Hindlimb muscle (tissue), 1 donor: ENCODE measurements at regions not wholly inside any gene's neighbourhood (a gene's known extent, or its start where the extent isn't known, plus 50 kb on each side); places are given as distances from the start of the nearest gene placed in this dataset.
A peak's percentile ranks its signal among the peaks of the same experiment; 100 is the strongest.

ENCODE experiments used
- DNase-seq: peaks from one replicate; pipeline ENCODE4 v3.0.0-alpha.2; 2013

DNA sequence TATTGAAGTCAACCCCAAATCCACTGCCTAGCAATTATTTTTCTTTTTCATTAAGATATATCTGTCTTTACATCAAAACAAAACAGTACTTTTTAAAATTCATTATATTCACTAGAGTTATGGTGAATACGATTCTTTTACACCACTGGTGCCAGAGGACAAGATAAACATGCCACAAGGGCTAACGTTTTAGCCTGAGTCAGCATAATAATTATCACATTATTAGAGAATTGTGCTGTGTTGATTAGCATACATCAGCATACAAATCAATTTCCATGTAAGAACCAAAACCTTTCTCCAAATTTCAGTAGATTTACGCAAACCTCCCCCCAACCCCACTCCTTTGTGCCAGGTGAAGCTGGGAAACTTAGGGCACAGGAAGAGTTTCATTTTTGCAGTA lies 131.1 kb upstream of the TMEM106B start:
- DNase-seq: no peak

- no peak for DNase-seq
Observed at GRCh38 chr7:12085516-12085915, 125.6 kb upstream of the TMEM106B start.

DNA sequence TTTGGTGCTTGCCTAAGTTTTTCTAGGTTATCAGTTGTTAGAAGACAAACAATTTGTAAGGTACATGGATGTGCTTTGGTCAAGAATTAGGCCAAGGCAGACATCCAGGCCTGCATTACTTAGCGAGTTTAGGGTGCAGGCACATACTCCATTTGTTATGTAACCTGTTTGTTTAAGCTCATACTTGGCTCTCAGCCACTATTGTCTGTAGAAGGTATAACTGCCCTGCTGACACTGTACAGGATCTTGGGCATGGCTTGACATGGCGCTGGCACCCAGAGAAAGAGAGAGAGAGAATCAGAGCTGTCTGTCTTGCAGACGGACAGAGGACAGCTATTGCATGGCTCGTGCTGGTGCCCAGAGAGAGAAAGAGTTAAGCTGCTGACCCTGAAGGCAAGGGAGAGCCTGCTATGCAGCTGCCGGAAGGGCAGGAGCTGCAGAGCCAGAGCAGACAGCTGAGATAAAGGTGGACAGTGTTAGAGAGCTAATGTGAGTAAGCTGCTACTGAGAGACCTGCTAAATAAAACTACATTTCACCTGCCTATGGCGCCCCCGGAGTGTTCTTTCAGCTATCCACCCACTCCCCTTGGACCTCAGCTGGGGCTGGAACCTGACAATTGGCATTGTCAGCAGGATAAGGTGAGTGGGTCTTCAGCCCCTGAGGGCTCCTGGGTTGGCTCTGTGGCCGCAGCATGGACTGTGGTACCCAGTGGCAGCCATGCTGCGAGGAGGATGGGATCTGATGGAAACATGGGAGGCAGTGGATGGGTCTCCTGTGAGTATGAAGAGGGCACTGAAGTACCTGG lies 120.9 kb upstream of the TMEM106B start:
- DNase-seq: no peak

DNA sequence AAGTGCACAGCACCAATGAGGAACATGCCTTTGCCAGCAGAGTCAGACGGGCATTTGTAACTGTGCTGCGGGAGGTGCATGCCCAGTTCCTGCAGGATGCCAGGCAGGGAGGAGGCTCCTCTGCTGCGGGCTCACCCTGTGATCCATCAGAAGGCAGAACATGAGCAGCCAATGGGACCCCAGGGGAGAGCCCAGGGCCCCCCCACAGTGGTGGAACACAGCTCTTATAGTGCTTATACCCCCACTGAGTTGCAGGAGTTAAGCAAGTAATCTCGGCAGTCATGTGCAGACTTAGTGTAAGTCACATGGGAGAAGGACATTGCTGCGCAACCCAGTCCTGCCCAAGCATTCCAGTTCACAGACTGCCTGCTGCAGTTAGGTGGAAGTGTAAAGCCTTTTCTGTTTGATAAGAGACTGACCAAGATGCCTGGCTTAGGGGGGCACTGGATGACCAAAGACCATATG lies 120.3 kb upstream of the TMEM106B start:
- DNase-seq: no peak

- no peak for DNase-seq
Observed at GRCh38 chr7:12091231-12091630, 119.9 kb upstream of the TMEM106B start.

DNA sequence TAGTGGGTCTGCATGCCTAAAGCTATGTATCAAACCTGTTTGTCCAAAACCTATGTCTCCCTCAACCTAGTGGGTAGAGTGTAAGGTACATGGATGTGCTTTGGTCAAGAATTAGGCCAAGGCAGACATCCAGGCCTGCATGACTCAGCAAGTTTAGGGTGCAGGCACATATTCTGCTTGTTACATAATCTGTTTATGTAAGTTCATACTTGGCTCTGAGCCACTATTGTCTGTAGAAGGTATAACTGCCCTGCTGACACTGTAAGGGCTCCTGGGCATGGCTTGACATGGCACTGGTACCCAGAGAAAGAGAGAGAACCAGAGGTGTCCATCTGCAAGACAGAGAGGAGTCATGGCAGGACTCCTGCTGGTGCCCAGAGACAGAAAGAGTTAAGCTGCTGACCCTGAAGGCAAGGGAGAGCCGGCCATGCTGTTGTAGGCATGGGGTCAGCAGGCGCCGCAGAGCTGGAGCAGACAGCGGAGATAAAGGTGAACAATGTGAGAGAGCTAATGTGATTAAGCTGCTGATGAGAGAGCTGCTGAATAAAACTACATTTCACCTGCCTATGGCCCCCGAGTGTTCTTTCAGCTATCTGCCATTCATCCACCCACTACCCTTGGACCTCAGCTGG lies 118.5 kb upstream of the TMEM106B start:
- no peak for DNase-seq

DNA sequence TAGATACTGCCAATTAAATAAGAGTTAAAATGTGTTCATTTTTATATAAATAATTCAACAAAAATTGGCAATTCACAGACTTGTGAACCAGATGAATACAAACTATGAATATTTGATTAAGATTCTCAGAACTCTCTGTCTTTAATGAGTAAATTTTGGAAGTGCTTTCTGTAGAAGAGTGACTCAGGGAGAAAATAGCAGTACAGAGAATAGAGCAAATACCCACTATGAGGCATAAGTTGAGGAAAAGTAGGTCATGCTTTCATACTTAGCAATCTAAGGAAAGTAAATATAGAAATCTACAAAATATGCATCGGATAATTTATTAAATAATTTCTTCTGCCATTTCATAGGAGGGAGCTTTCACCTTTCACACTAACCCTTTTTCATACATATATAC lies 117.7 kb upstream of the TMEM106B start:
- no peak for DNase-seq

DNA sequence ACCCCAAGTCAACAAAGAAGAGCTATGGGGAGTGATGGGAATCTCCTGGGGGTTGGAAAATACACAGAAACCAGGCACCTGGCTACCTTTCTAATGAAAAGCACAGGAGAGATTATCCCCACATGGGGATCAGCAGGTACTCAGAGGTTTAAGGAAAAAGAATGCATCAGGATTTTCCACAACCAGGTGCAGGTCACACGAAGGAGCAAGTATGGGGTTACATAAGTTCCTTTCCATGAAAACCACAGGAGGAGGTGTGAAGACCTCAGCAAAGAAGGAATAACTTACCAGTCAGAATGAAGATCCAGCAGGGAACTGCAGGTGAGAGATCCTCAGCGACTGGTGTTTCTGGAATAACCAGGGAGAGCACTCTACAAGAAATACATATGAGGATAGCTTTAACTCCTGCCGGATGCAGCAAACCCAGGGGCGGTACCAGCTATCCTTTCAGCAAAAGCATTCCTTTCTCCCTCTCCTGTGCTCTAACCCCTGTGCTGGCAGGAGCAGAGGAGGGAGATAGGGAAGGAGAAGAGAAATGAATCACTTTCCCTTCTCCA lies 116.7 kb upstream of the TMEM106B start:
- DNase-seq: no peak

DNA sequence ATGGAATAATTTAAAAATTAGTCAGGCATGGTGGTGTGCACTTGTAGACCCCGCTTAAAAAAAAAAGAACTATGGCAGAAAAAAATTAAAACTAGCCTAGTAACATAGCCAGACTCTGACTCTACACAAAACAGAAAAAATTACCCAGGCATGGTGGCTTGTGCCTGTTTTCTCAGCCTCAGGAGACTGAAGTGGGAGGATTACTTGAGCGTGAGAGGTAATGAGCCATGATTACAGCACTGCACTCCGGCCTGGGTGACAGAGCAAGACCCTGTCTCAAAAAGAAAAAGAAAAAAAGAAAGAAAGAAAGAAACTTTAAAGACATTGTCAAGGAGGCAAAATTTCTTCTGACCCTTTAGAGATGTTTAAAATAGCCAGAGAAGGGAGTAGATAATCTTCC lies 109.0 kb upstream of the TMEM106B start:
- no peak for DNase-seq

- no peak for DNase-seq
Observed at GRCh38 chr7:12102527-12102926, 108.6 kb upstream of the TMEM106B start.

DNA sequence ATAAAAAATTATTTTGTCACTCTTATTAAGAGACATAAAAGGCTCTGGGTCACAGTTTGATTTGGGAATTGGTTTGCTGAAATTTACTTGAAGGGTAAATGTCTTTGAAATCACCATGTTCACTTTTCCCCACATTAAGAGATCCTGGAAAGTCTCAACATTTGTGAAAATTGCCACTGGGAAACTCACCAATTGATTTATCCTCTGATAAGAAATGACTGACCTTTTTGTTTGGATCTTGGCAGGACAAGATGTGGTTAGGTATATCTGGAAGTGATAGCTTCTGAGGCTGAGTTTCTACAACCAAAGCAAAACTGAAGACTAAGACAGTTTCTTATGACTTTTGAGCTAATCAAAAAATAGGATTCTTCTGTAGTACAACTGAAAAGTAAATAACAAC lies 107.1 kb upstream of the TMEM106B start:
- no peak for DNase-seq

GRCh38 chr7:12107381-12107780 lies 103.7 kb upstream of the TMEM106B start:
- DNase-seq: no peak

- no peak for DNase-seq
Observed at GRCh38 chr7:12107841-12108254, 103.2 kb upstream of the TMEM106B start.

GRCh38 chr7:12110425-12110824 lies 100.7 kb upstream of the TMEM106B start:
- DNase-seq: no peak

- DNase-seq: peak; percentile 12
Observed at GRCh38 chr7:12111422-12112405, 99.4 kb upstream of the TMEM106B start.

DNA sequence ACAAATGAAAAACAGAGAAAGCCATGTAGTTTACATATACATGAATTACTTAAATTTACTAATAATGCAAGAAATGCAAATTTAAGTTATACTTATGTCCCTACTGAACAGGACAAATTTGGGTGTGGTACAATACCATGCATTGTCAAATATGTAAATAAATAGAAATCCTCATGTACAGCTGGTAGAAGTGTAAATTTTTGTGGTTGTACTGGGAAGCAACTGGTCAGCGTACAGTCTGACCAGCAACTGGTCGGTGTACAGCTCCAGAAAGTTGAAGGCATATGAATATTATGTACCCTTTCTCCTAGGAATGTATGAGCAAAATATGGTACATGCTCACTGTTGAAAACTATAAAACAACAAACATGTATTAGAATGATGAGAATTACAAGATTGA lies 93.9 kb upstream of the TMEM106B start:
- no peak for DNase-seq

DNA sequence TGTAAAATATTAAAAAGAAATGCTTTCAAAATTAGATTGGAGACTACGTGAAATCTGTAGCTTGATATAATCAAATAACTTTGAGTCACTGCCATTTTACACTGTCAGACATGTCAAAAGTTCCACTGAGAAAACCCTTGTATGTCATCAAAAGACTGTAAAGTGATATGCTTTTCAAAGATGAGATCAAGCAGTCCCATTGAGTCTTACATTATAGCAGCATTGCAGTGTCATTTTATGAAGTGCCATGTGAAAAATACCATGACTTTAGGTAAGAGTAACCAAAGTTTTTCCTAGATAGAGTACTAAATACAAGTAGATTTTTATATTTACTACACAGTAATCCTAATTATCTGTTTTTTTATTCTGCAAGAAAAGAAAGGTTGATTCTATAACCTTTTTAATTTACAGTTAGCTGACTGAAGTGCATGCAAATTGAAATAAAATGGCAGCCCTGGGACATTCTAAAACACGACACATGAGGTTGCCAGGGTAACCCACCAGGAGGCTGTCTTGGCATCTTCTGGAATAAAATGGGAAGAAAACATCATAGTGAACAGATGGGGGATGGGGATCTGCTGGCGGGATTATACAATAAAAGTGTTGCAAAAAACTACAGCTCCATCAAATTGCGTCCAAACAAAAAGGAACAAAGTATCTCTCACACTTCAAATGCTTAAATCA lies 91.3 kb upstream of the TMEM106B start:
- DNase-seq: peak; percentile 11

- DNase-seq: no peak
Observed at GRCh38 chr7:12120632-12121031, 90.5 kb upstream of the TMEM106B start.

DNA sequence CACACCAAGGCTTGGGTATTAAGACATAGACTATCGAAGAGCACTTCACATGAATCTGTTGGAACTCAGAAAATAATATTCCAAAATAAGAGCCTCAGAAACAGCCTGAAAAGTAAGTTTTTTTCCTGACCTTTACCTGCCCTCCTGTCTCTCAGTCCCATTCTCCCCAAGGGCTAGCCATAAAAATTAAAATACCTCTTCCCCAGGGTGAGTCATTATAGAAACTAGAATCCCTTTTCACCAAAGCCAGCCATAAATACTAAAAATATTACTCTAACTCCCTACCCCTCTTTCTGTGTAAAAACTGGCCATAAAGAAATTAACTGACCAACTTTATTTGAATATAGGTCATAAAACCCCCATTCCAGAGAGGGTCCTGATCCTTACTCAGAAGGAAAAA lies 87.9 kb upstream of the TMEM106B start:
- no peak for DNase-seq

DNA sequence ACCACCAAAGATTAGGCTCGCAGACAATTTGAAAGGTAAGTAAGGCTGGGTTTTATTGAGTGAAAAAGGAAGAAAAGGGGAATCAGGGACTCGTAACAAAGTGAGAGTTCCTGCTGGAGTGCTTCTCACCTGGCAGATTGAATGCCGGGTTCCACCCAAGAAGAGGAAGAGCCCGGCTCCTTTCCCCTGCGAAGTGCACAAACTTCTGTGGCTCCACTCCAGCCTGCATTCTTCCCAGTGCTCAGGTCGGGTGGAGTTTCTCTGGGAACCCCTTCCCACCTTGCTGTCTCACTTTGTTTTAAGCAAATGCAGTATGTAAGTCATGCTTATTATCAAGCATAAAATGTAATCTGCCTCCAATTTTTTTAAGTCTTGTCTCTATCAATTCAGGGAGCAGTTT lies 87.1 kb upstream of the TMEM106B start:
- no peak for DNase-seq

- DNase-seq: no peak
Observed at GRCh38 chr7:12127455-12127854, 83.6 kb upstream of the TMEM106B start.

DNA sequence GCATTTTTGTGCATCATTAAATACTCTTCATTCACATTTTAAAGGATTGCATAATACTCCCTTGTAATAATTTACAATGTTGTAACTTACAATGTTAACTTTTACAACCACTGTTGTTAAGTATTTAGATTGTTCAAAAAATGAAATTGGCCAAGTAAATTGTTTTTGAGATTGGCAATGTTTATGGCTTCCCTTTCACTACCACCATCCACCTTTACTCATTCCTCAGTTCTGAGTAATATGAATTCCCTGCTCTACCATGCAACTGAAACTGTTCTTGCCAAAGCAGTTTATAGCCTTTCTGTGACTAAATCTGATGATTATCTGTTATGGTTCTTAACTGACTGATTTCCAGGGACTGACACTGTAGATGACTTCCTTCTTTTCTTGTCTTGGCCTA lies 80.5 kb upstream of the TMEM106B start:
- no peak for DNase-seq
